ENCODE measurements at regions not wholly inside any gene's neighbourhood (a gene's known extent, or its start where the extent isn't known, plus 50 kb on each side); places are given as distances from the start of the nearest gene placed in this dataset.

- TF ChIP-seq POLR2AphosphoS5 (IDR thresholded peaks at IDR 0.05; ENCODE audit: borderline replicate concordance, low read depth, low read length) = no peak
- no peak for TF ChIP-seq EZH2 (IDR thresholded peaks at IDR 0.05)
- no peak for TF ChIP-seq FOXP2 (optimal IDR thresholded peaks at IDR 0.05; ENCODE audit: control extremely low read depth, extremely low read length, insufficient read depth)
Observed at GRCh38 chr6:144944106-144944505, 659.0 kb downstream of the UTRN start.

Measured in SK-N-MC (cell line).